Testis (tissue), 2 donors: ENCODE measurements at regions not wholly inside any gene's neighbourhood (a gene's known extent, or its start where the extent isn't known, plus 50 kb on each side); places are given as distances from the start of the nearest gene placed in this dataset.

Source experiments
- DNase-seq: peaks from one replicate; pipeline ENCODE4 v3.0.0-alpha.2; 2019
- H3K27ac ChIP-seq, 2 donors: fragments of 200-600 bp; sonication (generic); one replicate each; pipeline ENCODE4 v1.5.1; 2019
- H3K27me3 ChIP-seq: fragments of 200-600 bp; sonication (generic); one replicate; pipeline ENCODE4 v1.5.1; 2019
- H3K36me3 ChIP-seq: fragments of 200-600 bp; sonication (generic); one replicate; pipeline ENCODE4 v1.5.1; 2017; ENCODE audit warnings: low read depth; ENCODE audit errors: missing control alignments
- H3K4me1 ChIP-seq: fragments of 200-600 bp; sonication (generic); one replicate; pipeline ENCODE4 v1.5.1; 2019
- H3K4me3 ChIP-seq, 2 donors: fragments of 200-600 bp; sonication (generic); one replicate each; pipeline ENCODE4 v1.5.1; 2017 to 2019
- H3K9me3 ChIP-seq: fragments of 200-600 bp; sonication (generic); one replicate; pipeline ENCODE4 v1.5.1; 2017
- CTCF ChIP-seq, 3 experiments: fragments of 450-650 bp in 2 of 3; fragments of 200-600 bp in 1 of 3; sonication (generic) in 1 of 3; IDR thresholded peaks; one replicate each; pipeline ENCODE4 v1.5.1; 2016 to 2019; ENCODE audit warnings: antibody characterized with exemption in 3 of 3, mild to moderate bottlenecking in 2 of 3, moderate library complexity in 1 of 3
- POLR2A ChIP-seq: fragments of 450-650 bp; IDR thresholded peaks from one replicate; pipeline ENCODE4 v1.6.1; 2017; ENCODE audit warnings: antibody characterized with exemption, mild to moderate bottlenecking, moderate library complexity
- WGBS, 2 donors: methylation state at CpG; one replicate each; pipeline ENCODE4 v1.1.5; 2018; 5-methylcytosine and 5-hydroxymethylcytosine counted together
- intact Hi-C: fragments of 100-400 bp; cut with DNase I; formaldehyde crosslinking; loops from one replicate; pipeline ENCODE4 v1.15.1; 2023; ENCODE audit warnings: low total_unique reads

- Histone ChIP-seq H3K9me3 (no peaks in the 10 kb centered on the region), H3K27me3 (no peaks in the 10 kb centered on the region), H3K4me3 (no peak overlapping the region), H3K36me3 (no peaks in the 10 kb centered on the region), H3K27ac (no peak overlapping the region), H3K4me1 (no peaks in the 10 kb centered on the region)
- 59 to 77% methylated on average over 2 of the region's 2 CpGs for WGBS, 2 donors
- no peak for DNase-seq
- TF ChIP-seq POLR2A (no peak), CTCF (IDR thresholded peaks at IDR 0.05) (no peak)
- intact Hi-C loops = no loop called here
These were observed 70.4 kb upstream of the BACH1 start for GRCh38 chr21:29228306-29228705.

GRCh38 chr21:29230551-29231261, 68.0 kb upstream of the BACH1 start:
- no peaks in the 10 kb centered on the region for H3K9me3 ChIP-seq
- DNase-seq = no peak
- no peak overlapping the region for H3K27ac ChIP-seq
- TF ChIP-seq CTCF (IDR thresholded peaks at IDR 0.05) (no peak), POLR2A (no peak)
- no peak overlapping the region for H3K4me3 ChIP-seq
- 87 to 94% methylated on average over 3 of the region's 3 CpGs for WGBS, 2 donors
- H3K4me1 ChIP-seq = no peaks in the 10 kb centered on the region
- intact Hi-C loops = no loop called here
- no peaks in the 10 kb centered on the region for H3K36me3 ChIP-seq
- no peaks in the 10 kb centered on the region for H3K27me3 ChIP-seq

GRCh38 chr21:29231756-29232529, 66.8 kb upstream of the BACH1 start:
- WGBS, 2 donors = 91 to 92% methylated on average over 6 of the region's 6 CpGs
- no peaks in the 10 kb centered on the region for H3K27me3 ChIP-seq
- H3K36me3 ChIP-seq = no peaks in the 10 kb centered on the region
- no peak for TF ChIP-seq CTCF (IDR thresholded peaks at IDR 0.05)
- no peak for TF ChIP-seq POLR2A
- no peak overlapping the region for H3K27ac ChIP-seq
- no peaks in the 10 kb centered on the region for H3K9me3 ChIP-seq
- peaks cover 3% of the 10 kb centered on the region for H3K4me1 ChIP-seq
- no peak overlapping the region for H3K4me3 ChIP-seq
- intact Hi-C loops = no loop called here
- DNase-seq = no peak

GRCh38 chr21:29232530-29233255, 66.0 kb upstream of the BACH1 start:
- Histone ChIP-seq H3K36me3 (no peaks in the 10 kb centered on the region), H3K27ac (no peak overlapping the region), H3K4me1 (peaks cover 11% of the 10 kb centered on the region), H3K4me3 (no peak overlapping the region), H3K27me3 (no peaks in the 10 kb centered on the region), H3K9me3 (no peaks in the 10 kb centered on the region)
- TF ChIP-seq CTCF (IDR thresholded peaks at IDR 0.05) (no peak), POLR2A (no peak)
- DNase-seq = no peak
- WGBS, 2 donors = 90% methylated on average over 8 of the region's 8 CpGs
- intact Hi-C loops = no loop called here
